Activated gamma-delta T cell treated with Interleukin-2 at 50 U/mL for 16 hours (primary cell): ENCODE measurements at regions not wholly inside any gene's neighbourhood (a gene's known extent, or its start where the extent isn't known, plus 50 kb on each side); places are given as distances from the start of the nearest gene placed in this dataset.
A peak's percentile ranks its signal among the peaks of the same experiment; 100 is the strongest.
"Not testable (repeated sequence)": the region's sequence is repeated elsewhere in the genome, so short reads cannot be mapped to it uniquely, and the experiment has no call there.

ENCODE experiments used
- DNase-seq: peaks from one replicate; pipeline ENCODE4 v3.0.0-alpha.2; 2020

DNA sequence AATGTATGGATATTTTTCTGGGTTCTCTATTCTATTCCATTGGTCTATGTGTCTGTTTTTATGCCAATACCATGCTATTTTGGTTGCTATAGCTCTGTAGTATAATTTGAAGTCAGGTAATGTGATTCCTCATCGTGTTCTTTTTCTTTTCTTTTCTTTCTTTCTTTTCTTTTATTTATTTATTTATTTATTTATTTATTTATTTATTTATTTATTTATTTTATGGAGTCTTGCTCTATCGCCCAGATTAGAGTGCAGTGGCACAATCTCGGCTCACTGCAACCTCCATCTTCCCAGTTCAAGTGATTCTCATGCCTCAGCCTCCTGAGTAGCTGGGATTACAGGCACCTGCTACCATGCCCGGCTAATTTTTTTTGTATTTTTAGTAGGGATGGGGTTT, 315.2 kb downstream of the SV2B start:
- DNase-seq = not testable (repeated sequence)

GRCh38 chr15:91420689-91421088, 320.6 kb downstream of the SV2B start:
- DNase-seq = no peak

GRCh38 chr15:91422797-91423196, 322.7 kb downstream of the SV2B start:
- peak; percentile 23 for DNase-seq

GRCh38 chr15:91424001-91424400, 323.9 kb downstream of the SV2B start:
- DNase-seq = no peak

DNA sequence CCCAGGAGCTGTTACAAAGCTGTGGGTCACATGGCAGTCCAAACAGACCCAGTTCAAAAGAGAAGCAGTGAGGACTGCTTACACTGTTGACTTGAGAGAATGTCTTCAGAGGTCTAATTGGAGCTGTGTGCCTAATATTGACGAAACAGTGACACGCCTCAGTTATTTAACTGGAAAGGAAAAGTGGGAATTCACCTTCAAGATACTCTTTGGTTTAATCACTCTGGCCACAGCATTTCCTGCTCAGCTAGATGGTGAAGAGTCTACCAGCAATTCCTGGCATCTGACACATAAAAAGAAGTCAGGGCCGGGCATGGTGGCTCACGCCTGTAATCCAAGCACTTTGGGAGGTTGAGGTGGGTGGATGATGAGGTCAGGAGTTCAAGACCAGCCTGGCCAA, 326.4 kb downstream of the SV2B start:
- DNase-seq = peak; percentile 3

GRCh38 chr15:91429973-91430372, 329.9 kb downstream of the SV2B start:
- no peak for DNase-seq

DNA sequence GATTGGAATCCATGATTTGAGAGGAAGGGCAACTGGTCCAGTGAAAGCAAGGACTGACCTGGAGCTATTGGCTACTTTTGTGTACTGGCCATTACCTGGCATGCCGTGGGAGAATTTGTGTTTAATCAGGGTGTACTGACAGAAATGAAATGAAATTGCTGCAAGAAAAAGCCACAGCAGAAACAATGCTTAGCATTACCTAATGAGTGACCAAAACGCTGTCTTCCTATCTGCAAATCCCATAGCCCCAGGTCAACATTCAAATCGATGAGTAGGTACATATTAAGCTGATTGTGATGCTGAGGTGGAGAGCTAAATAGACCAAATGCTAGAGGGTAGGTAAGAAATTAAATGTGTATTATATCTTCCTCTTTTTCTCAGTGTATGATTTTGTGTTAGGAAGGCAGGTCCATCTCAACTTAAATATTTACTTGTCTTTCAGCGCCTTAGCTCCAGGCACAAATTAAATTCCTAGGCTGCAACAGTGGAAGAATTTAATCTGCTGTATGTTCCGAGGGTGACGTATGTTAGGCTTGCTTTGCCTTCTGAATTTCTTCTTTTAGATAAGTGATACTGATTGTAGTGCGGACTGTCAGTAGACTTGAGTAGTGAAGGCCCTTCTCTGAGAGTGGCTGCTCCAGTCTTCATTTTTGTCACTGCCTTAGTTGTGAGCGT, 331.1 kb downstream of the SV2B start:
- DNase-seq = no peak

DNA sequence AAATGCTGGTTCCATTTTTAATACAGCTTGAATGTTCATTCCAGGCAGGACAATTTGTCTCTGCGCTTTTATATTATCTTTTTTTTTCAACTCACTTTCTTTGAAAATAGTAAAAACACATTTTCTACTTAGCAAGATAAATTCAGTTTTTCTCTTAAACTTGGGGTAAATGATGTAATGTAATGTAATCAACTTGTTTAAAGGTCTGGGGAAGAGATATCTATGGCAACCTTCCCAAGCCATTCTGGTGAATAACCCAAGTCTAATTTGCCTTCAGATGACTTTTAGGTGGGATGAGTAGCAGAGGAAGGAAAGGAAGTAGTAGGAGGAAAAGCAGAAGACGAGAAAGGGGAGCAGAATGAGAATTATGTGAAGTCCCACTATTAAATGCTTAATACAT, 335.1 kb downstream of the SV2B start:
- no peak for DNase-seq

DNA sequence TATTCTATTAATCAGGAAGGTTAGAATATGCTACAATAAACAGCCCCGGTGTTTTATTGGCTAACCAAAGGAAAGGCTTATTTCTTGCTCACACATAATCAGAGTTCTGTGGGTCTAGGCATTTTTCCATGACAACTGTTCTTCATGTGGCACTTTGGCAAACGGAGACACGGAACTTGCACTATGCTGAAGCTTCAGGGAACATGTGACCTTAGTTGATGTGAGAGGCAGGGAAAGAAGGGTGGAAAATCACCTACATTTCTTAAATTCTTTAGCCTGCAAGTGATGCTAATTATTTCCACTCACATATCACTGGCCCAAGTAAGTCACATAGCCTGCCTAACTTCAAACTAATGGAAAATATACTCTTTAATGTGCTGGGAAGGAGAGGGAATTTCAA, 344.6 kb downstream of the SV2B start:
- DNase-seq = no peak

- no peak for DNase-seq
These were observed 345.7 kb downstream of the SV2B start for GRCh38 chr15:91445695-91446228.

- DNase-seq = no peak
These were observed 348.1 kb downstream of the SV2B start for GRCh38 chr15:91447991-91448644.

DNA sequence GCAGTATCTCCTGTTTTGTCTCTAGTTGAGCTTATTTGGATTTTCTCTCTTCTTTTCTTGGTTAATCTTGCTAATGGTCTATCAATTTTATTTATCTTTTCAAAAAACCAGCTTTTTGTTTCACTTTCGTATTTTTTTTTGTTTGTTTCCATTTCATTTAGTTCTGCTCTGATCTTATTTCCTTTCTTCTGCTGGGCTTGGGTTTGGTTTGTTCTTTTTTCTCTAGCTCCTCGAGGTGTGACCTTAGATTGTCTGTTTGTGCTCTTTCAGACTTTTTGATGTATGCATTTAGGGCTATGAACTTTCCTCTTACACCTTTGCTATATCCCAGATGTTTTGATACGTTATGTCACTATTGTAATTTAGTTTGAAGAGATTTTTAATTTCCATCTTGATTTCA, 353.3 kb downstream of the SV2B start:
- not testable (repeated sequence) for DNase-seq

DNA sequence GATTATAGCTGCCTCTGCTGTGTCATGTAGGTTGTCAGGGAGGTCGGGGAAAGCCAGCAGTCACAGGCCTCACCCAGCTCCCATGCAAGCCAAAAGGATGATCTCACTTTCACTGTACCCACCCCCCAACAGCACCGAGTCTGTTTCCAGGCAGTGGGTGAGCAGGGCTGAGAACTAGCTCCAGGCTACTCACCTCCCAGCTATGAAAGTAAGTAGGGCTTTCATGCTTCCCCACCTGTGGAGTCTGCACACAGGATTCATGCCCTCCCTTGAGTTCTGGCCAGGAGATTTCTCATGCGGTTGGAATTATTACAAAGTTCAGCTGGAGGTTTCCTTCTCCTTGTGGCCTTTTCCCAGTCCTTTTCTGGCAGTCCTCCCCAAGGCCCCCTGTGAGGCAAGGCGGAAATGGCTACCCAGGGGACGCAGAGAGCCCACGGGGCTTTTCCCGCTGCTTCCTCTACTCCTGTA, 356.2 kb downstream of the SV2B start:
- no peak for DNase-seq

DNA sequence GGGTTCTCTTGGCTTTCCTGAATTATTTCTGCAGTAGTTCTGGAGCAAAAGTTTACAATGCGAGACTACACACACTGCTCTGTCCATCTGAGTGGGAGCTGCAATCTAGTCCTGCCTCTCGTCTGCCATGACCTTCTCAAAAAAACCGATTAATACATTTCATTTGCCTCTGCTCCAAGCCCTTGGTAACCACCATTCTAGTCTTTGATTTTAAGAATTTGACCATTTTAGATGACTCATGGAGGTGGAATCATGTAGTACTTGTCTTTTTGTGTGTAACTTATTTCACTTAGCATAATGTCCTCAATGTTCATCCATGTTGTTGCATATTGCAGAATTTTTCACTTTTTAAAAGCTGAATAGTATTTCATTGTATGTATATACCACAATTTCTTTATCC, 356.9 kb downstream of the SV2B start:
- no peak for DNase-seq

- DNase-seq = no peak
These were observed 361.3 kb downstream of the SV2B start for GRCh38 chr15:91461377-91461776.

- DNase-seq = no peak
These were observed 365.0 kb downstream of the SV2B start for GRCh38 chr15:91465086-91465485.

DNA sequence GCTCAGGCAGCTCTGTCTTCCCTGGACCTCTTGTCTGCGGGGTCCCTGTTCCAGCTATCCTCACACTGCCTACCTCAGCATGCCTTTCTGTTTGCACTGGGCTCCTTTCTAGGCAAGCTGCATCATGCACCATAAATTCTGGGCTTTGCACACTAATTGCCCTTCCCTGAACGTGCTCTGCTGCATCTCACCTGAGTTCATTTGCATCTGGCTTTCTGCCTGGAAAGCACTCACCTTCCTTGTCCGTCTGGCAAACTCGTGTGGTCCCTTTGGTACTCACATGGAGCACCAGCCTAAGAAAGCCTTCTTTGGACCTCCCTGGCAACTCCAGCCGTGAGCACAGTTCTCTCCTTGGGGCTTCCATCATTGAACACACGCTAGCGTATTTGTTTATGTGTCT, 365.6 kb downstream of the SV2B start:
- DNase-seq = no peak

DNA sequence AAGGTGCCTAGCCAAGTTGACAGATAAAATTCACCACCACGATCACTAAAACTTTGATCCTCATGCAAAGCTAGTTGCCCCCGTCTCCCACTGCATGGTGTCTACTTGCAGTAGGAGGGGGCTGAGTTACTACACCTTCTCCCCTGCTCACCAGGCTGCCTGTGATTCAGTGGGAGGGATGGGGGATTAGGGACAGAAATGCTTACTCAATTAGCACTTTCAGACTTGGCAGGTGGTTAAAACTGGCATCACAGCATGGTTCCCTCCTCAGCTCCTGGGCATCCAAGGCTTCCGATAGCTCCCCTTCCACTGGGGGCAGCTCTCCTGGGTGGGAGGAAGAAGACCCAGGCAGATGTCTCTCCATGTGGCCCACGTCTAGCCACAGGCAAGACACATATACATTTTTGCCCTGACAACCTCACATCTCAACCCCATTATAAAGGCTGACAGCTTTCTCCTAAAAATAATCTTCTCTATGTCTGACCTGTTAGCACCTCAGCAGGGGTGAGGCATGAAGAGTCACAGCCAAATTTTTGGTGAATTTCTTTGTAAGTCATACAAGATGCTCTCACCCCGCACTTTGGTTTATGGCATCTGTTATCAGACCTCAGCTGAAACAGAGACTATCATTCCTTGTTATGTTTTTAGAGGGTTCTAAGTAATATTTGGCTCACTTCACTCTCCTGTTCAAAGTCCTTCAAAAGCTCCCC, 369.0 kb downstream of the SV2B start:
- DNase-seq = no peak

DNA sequence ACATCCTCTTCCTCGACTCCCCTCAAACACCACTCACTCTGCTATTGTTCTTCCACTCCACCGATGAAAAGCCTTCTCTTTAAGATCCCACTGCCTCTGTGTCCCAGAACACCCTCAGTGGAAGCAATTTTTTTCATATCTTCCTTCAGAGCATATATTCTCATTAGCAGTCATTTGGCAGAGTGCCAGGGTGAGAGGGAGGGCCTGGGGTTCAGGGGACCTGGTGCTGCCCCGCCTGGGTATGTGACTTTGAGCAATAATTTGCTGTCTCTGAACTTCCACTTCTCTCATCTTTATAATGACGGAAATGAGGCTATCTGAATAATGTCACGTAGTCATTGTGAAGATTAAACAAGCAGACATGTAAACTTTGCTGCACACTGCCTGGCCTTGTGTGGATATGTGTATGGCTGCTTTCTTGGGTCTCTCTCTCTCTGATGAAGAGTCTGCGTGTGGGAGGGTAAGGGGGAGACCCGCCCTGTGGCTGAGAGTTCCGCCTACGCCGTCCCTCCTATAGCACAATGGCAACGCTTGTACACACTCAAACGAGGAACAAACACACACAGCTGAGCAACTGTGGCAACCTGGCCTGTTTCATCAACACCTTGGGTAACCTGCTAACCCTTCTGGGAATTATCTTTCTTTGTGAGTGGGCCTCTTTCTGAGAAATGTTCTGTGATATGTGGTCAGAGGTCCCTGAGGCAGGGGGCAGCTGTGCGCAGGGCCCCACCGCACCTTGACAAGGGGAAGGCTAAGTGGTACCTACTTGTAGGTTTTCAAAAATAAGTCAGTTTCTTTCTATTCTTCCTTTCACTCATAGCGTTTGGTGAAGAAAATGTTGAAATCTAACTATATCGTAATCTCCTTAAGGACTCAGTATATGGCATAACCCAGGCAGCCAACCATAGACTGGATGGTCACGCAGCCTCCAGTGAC, 369.8 kb downstream of the SV2B start:
- peak; percentile 58 for DNase-seq

DNA sequence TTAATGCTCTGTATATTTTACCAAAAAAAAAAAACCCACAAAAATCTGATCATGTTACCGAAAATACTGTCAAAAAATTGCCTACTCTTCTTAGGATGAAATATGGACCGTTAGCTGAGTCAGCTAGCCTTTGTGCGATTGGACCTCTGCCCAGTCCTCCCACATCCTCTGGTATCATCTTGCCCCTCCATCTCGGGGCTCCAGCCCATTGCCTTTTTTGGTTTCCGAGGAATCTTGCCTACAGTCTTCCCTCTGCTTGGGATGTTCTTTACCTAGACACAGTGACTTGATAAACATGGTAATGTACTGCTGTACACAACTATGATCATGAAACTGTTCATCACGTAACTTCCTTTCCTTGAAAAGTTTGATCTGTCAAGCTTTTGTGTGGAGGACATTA, 371.4 kb downstream of the SV2B start:
- no peak for DNase-seq

DNA sequence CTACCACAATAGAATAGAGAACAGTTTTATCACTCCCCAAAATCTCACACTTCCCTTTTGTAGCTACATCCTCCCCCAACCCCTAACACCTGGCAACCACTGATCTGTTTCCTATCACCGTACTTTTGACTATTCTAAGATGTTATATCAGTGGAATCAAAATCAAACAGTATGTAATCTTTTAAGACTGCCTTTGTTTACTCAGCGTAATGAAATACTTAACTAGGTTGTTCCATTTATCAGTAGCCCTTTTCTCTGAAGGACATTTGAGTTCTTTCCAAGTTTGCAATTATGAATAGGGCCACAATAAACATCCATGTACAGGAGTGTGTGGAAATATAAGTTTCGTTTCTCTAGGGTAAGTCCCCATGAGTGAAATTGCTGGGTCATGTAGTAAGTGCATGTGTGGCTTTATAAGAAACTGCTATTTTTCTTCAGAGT, 372.3 kb downstream of the SV2B start:
- peak; percentile 19 for DNase-seq

DNA sequence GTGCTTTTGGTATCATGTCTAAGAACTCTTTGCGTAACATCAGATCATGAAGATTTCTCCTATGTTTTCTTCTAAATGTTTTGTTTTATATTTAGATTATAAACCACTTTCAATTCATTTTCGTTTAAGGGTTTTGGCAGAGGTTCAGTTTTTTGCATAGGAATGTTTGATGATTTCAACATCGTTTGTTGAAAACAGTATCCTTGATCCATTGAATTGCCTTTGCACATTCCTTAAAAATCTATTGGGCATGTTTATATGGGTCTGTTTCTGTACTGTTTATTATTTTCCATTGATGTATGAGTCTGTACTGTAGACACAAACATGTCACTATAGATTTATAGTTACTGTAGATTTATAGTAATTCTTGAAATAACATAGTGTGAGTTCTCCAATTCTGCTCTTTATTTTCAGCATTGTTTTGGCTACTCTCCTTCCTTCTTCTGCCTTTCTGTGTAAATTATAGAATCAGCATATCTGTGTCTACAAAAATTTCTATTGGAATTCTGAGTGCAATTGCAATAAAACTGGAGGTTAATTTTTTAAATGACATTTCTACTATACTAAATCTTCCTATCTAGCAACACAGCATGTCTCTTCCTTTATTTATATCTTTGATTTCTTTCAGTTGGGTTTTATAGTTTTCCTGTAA, 374.0 kb downstream of the SV2B start:
- DNase-seq = no peak
